A172 (cell line): ENCODE measurements at regions not wholly inside any gene's neighbourhood (a gene's known extent, or its start where the extent isn't known, plus 50 kb on each side); places are given as distances from the start of the nearest gene placed in this dataset.

Experiments used
- DNase-seq: peaks from one replicate; pipeline ENCODE4 v3.0.0-alpha.2; 2015; ENCODE audit warnings: low spot score

GRCh38 chr7:115087437-115087836, 165.5 kb downstream of the MDFIC start:
- DNase-seq = peak; percentile 84

DNA sequence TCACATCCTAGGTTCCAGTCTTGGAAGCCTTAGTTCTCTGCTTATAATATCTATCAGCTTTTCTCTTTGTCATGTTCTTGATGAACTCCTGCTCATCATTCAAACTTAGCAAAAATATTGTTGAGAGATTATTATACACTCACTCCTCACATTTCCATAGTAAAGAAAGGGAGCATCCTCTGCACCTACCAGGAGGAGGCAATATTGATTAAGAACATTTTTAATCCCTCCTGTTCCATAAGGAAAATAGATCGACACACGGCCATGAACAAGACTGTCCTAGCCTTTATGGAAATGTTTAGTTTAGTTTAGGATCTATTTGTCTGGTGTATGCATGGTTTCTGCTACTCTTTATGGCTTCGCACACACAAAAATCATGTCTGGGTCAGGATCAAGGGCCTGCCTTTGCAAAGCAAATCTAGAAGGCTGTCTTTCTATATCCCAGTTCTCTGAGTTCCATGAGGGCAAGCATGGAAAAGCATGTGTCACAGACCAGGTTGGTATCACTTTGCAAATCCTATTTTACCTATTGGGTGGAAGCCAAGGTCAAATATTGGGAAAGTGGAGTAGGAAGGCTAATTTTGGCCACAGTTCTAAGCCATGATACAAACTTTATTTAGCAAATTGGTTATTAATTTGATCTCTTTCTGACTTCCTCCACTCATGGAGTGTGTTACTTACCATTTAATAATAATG, 164.4 kb downstream of the MDFIC start:
- DNase-seq = no peak

- no peak for DNase-seq
Measured at GRCh38 chr7:115085421-115085820, 163.5 kb downstream of the MDFIC start.

GRCh38 chr7:115083935-115084334, 162.0 kb downstream of the MDFIC start:
- DNase-seq = no peak

GRCh38 chr7:115081772-115082171, 159.9 kb downstream of the MDFIC start:
- no peak for DNase-seq

GRCh38 chr7:115078851-115079250, 157.0 kb downstream of the MDFIC start:
- DNase-seq = no peak

DNA sequence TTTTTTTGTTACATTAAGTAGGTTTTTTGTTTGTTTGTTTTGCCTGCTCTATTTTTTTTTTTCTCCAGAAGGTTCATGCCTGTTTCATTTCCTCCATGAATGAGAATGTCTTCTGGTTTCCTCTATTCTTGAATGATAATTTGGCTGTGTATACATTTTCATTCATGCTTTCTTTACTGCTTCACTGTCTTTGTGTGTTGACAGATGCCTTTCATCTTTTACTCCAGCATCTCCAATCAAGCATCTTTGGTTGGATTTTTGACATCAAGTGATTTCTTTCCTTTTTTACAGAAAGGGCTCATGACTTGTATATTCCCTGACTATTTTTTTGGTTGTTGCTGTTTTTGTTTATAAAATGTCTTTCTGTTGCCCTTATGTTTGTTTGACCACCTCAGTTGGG, 156.5 kb downstream of the MDFIC start:
- no peak for DNase-seq

DNA sequence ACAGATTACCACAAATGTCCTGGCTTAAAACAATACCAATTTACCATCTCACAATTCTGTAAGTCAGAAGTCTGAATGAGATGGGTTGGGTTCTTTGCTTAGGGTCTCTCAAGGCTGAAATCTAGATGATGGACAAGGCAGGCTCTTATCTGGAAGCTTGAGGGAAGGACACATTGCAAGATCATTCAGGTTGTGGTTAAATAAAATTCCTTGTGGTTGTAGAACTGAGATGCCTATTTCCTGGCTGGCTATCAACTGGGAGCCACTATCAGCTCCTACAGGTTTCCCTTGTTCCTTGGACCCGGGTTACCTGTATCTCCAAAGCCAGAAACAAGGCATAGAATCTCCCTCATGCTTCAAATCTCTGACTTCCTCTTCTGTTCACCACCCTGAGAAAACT, 148.4 kb downstream of the MDFIC start:
- DNase-seq = peak; percentile 29
